COLO668 (cell line): ENCODE measurements at regions not wholly inside any gene's neighbourhood (a gene's known extent, or its start where the extent isn't known, plus 50 kb on each side); places are given as distances from the start of the nearest gene placed in this dataset.

Experiments used
- DNase-seq: peaks from one replicate; lab custom pipeline; 2025; ENCODE audit not compliant: unreplicated experiment; lab: John Stamatoyannopoulos, UW

- DNase-seq: no peak
Measured at GRCh38 chr13:48842316-48842715, 133.4 kb upstream of the FNDC3A start.

- DNase-seq: no peak
Measured at GRCh38 chr13:48843630-48844380, 131.9 kb upstream of the FNDC3A start.

GRCh38 chr13:48844676-48845075 is 131.0 kb upstream of the FNDC3A start:
- no peak for DNase-seq

- DNase-seq: no peak
Measured at GRCh38 chr13:48849515-48849914, 126.2 kb upstream of the FNDC3A start.

- DNase-seq: no peak
Measured at GRCh38 chr13:48851707-48852106, 124.0 kb upstream of the FNDC3A start.

GRCh38 chr13:48852911-48853727 is 122.6 kb upstream of the FNDC3A start:
- no peak for DNase-seq

- no peak for DNase-seq
Measured at GRCh38 chr13:48853728-48854102, 122.0 kb upstream of the FNDC3A start.

- no peak for DNase-seq
Measured at GRCh38 chr13:48857576-48857975, 118.1 kb upstream of the FNDC3A start.

- no peak for DNase-seq
Measured at GRCh38 chr13:48858122-48858902, 117.4 kb upstream of the FNDC3A start.

- DNase-seq: no peak
Measured at GRCh38 chr13:48859272-48860105, 116.2 kb upstream of the FNDC3A start.

GRCh38 chr13:48860364-48860763 is 115.3 kb upstream of the FNDC3A start:
- DNase-seq: no peak

- no peak for DNase-seq
Measured at GRCh38 chr13:48862572-48862971, 113.1 kb upstream of the FNDC3A start.

- no peak for DNase-seq
Measured at GRCh38 chr13:48864100-48864499, 111.6 kb upstream of the FNDC3A start.

GRCh38 chr13:48866249-48866648 is 109.5 kb upstream of the FNDC3A start:
- DNase-seq: no peak

- no peak for DNase-seq
Measured at GRCh38 chr13:48873081-48873480, 102.6 kb upstream of the FNDC3A start.

GRCh38 chr13:48873587-48873986 is 102.1 kb upstream of the FNDC3A start:
- DNase-seq: no peak

GRCh38 chr13:48874165-48874564 is 101.5 kb upstream of the FNDC3A start:
- DNase-seq: no peak

- DNase-seq: no peak
Measured at GRCh38 chr13:48875047-48875446, 100.7 kb upstream of the FNDC3A start.

GRCh38 chr13:48876289-48876688 is 99.4 kb upstream of the FNDC3A start:
- DNase-seq: no peak

- no peak for DNase-seq
Measured at GRCh38 chr13:48879432-48879831, 96.3 kb upstream of the FNDC3A start.

- no peak for DNase-seq
Measured at GRCh38 chr13:48879854-48880253, 95.9 kb upstream of the FNDC3A start.
